HEK293T (cell line): ENCODE measurements at regions not wholly inside any gene's neighbourhood (a gene's known extent, or its start where the extent isn't known, plus 50 kb on each side); places are given as distances from the start of the nearest gene placed in this dataset.

Experiments used
- ARNT ChIP-seq: fragments of 450-650 bp; IDR thresholded peaks from 2 replicates; pipeline ENCODE4 v1.6.1; 2017; ENCODE audit warnings: mild to moderate bottlenecking
- BHLHE40 ChIP-seq: fragments of 450-650 bp; IDR thresholded peaks from 2 replicates; pipeline ENCODE4 v1.6.1; 2016; ENCODE audit warnings: mild to moderate bottlenecking, moderate library complexity, borderline replicate concordance
- L3MBTL2 ChIP-seq: fragments of 450-650 bp; conservative IDR thresholded peaks from 2 replicates; pipeline ENCODE4 v1.6.1; 2016; ENCODE audit warnings: mild to moderate bottlenecking
- NFRKB ChIP-seq: fragments of 450-650 bp; IDR thresholded peaks from 2 replicates; pipeline ENCODE4 v1.6.1; 2016; ENCODE audit warnings: mild to moderate bottlenecking, moderate library complexity
- TARDBP ChIP-seq: fragments of 450-650 bp; IDR thresholded peaks from 2 replicates; pipeline ENCODE4 v1.6.1; 2016

DNA sequence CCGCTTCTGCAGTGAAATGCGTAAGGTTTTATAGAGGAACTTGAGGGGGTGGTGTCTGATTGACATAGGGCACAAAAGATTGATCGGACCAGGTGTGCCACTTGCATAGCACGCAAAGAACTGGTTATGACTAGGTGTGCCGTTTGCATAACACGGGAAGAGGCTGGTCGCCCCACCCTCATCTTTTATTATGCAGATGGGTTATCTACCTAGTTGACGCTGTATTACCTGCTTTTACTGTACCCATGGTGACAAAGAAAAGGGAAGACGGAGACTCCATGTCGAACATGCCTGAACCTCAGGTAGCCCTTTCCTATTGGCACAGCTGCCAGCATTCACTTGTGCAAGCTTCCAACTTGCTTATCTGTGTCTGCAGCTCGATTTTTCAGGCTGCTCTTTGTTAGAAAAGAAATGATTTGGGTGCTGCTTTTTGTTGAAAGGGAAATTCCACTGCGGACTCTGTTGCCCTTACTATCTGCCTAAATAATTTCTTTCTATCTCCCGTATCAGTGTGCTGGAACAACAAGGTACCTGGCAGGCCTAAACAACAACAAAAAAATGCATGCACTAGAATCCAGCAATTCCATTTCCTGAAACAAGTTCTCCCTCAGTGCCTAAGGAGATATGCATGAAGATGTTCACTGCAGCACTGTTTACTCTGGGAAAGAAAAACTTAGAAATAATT is 194.4 kb upstream of the KAZN start:
- no peak for TF ChIP-seq NFRKB
- no peak for TF ChIP-seq TARDBP
- TF ChIP-seq L3MBTL2: no peak
- no peak for TF ChIP-seq ARNT
- no peak for TF ChIP-seq BHLHE40
